ENCODE measurements at regions not wholly inside any gene's neighbourhood (a gene's known extent, or its start where the extent isn't known, plus 50 kb on each side); places are given as distances from the start of the nearest gene placed in this dataset.

GRCh38 chr7:67940400-67940799 is 943.8 kb downstream of the TYW1 start:
- no peak overlapping the region for H3K4me3 ChIP-seq (ENCODE audit: low read depth, low read length)
- TF ChIP-seq CTCF (IDR thresholded peaks at IDR 0.05; ENCODE audit: insufficient read depth, low read depth, low read length, missing control alignments) = no peak
- no peak for DNase-seq (ENCODE audit: low read depth)

DNA sequence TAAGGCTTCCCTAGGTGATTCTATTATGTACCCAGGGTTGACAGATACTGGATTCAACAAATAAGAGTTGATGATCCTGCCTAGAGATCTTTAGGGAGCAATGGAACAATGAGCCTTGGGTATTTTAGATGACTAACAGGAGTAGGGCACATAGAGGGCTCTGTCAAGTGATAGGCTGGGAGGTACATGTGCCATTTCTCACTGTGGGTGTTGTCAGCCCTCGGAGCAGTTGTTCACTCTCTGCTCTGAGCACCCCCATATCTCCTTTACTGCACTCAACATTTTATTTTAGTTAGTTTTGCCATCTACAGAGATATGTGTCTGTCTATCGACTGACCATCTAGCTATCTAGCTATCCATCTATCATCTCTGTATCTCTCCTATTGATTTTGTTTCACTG is 950.6 kb downstream of the TYW1 start:
- H3K4me3 ChIP-seq (ENCODE audit: low read depth, low read length) = no peak overlapping the region
- TF ChIP-seq CTCF (IDR thresholded peaks at IDR 0.05; ENCODE audit: insufficient read depth, low read depth, low read length, missing control alignments) = no peak
- DNase-seq (ENCODE audit: low read depth) = no peak

DNA sequence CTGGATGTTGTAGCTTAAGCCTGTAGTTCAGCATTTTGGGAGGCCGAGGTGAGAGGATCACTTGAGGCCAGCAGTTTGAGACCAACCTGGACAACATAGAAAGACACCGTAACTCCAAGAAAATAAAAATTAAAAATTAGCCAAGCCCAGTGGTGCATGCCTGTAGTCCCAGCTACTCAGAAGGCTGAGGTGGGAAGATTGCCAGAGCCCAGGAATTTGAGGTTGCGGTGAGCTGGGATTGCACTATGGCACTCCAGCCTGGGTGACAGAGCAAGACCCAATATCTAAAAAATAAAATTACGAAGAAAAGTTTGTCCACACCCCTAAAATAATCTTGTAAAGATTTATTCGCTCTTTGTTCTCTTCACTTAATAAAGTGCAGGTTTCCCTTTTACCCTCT is 951.0 kb downstream of the TYW1 start:
- no peak overlapping the region for H3K4me3 ChIP-seq (ENCODE audit: low read depth, low read length)
- DNase-seq (ENCODE audit: low read depth) = no peak
- TF ChIP-seq CTCF (IDR thresholded peaks at IDR 0.05; ENCODE audit: insufficient read depth, low read depth, low read length, missing control alignments) = no peak

DNA sequence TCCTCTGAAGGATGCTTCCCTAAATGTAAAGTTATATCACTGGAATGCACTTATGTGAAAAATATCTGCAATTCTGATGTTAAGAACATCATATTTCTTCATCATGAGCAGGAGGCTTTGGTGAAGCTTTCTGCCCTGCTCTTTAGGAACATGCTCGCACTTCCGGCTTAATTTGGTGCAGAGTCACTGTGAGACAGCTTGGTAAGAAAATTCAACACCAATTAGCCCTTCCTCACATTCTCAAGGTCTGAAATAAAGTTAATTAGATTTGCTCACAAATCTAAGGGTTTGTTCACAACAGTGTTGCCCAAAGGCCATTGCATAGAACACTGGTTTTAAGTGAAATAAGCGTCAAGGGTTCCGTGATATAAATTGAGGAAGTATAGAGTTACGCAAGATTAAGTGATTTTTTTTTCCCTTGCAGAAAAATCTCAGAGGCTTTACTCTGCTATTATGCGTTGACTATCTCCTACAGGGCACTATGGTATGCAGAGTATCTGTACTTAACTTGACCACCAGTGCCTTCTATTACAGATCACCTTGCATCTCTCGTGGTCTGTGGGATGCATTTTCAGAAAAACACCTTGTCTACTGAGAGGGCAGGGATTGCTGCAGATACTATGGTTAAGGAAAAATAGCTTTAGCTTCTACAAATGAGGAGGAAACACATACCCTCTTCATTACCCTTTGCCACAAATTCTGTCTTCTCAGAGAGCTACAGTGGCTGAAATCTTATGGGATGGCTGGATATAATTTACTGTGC is 953.9 kb downstream of the TYW1 start:
- no peak for DNase-seq (ENCODE audit: low read depth)
- H3K4me3 ChIP-seq (ENCODE audit: low read depth, low read length) = no peak overlapping the region
- no peak for TF ChIP-seq CTCF (IDR thresholded peaks at IDR 0.05; ENCODE audit: insufficient read depth, low read depth, low read length, missing control alignments)

GRCh38 chr7:67955061-67955460 is 958.4 kb downstream of the TYW1 start:
- TF ChIP-seq CTCF (IDR thresholded peaks at IDR 0.05; ENCODE audit: insufficient read depth, low read depth, low read length, missing control alignments) = no peak
- no peak overlapping the region for H3K4me3 ChIP-seq (ENCODE audit: low read depth, low read length)
- DNase-seq (ENCODE audit: low read depth) = no peak

DNA sequence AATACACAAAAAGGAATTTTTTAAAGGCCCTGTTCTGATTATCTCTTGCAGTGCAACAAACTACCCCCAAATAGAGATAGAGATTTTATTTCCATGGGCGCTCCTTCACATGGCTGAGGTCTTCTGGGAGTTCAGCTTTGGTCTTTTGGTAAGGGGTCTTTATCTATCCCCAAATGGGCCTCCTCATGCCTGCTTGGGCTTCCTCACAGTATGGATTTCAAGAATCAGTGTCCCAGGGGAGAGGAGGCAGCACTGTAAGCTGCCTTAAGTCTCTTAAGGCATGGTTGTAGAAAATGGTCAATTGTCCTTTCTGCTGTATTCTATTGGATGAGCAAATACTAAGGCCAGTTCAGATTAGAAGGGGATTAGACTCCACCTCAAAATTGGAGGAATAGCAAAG is 966.2 kb downstream of the TYW1 start:
- no peak for DNase-seq (ENCODE audit: low read depth)
- TF ChIP-seq CTCF (IDR thresholded peaks at IDR 0.05; ENCODE audit: insufficient read depth, low read depth, low read length, missing control alignments) = no peak
- no peak overlapping the region for H3K4me3 ChIP-seq (ENCODE audit: low read depth, low read length)

GRCh38 chr7:67976490-67976889 is 979.9 kb downstream of the TYW1 start:
- no peak for TF ChIP-seq CTCF (IDR thresholded peaks at IDR 0.05; ENCODE audit: insufficient read depth, low read depth, low read length, missing control alignments)
- no peak for DNase-seq (ENCODE audit: low read depth)
- no peak overlapping the region for H3K4me3 ChIP-seq (ENCODE audit: low read depth, low read length)

Data from GM12865 (cell line).